Cardiac muscle cell (in vitro differentiated cells and primary cell): ENCODE measurements at regions not wholly inside any gene's neighbourhood (a gene's known extent, or its start where the extent isn't known, plus 50 kb on each side); places are given as distances from the start of the nearest gene placed in this dataset.
"Not testable (repeated sequence)": the region's sequence is repeated elsewhere in the genome, so short reads cannot be mapped to it uniquely, and the experiment has no call there.

ENCODE experiments used
- DNase-seq, 2 donors: peaks; one replicate each; pipeline versions ENCODE4 v3.0.0 to v3.0.0-alpha.2; 2010 to 2017; ENCODE audit warnings: low read depth in 1 of 2, low spot score in 1 of 2
- H3K27ac ChIP-seq: fragments of 200-600 bp; sonication (generic); 2 replicates; pipeline ENCODE4 v1.5.1; 2016
- H3K27me3 ChIP-seq: fragments of 200-600 bp; sonication (generic); 2 replicates; pipeline ENCODE4 v1.6.0; 2016; ENCODE audit warnings: control low read depth
- H3K36me3 ChIP-seq: fragments of 200-600 bp; sonication (generic); 2 replicates; pipeline ENCODE4 v1.5.1; 2016; ENCODE audit warnings: control low read depth
- H3K4me1 ChIP-seq: fragments of 200-600 bp; sonication (generic); 2 replicates; pipeline ENCODE4 v1.8.1; 2017; ENCODE audit warnings: low read depth, mild to moderate bottlenecking, mixed run types
- H3K4me3 ChIP-seq: fragments of 200-600 bp; sonication (generic); 2 replicates; pipeline ENCODE4 v1.5.1; 2016; ENCODE audit warnings: mild to moderate bottlenecking
- H3K9me3 ChIP-seq: fragments of 200-600 bp; sonication (generic); 2 replicates; pipeline ENCODE4 v1.5.1; 2017; ENCODE audit warnings: low read depth, mild to moderate bottlenecking, control low read depth
- TF ChIP-seq, protein P1 (sequence below): IDR thresholded peaks from 2 replicates; pipeline ENCODE4 v1.5.1; 2012; ENCODE audit warnings: low read depth, mild to moderate bottlenecking, low read length

DNA sequence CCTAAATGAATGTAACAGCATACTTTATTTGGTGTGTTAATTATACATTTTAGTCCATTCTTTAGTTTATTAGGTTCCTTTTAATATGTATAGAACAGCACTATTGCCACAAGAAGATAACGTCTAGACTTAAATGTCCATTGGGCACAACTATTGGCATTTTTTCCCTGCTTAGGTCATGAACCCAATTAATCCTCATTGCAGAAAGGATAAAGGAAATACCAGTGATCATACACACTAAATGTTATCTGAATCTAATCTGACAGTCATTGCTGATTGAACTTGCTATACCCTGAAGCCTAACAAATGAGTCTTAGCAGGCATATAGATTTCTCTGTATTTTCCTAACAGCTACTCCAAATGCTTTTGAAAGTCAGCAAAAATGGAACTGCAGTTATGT, 2250.0 kb upstream of the AGA start:
- H3K27ac ChIP-seq: no peak overlapping the region
- H3K27me3 ChIP-seq: no peaks in the 10 kb centered on the region
- TF ChIP-seq, protein P1, sequence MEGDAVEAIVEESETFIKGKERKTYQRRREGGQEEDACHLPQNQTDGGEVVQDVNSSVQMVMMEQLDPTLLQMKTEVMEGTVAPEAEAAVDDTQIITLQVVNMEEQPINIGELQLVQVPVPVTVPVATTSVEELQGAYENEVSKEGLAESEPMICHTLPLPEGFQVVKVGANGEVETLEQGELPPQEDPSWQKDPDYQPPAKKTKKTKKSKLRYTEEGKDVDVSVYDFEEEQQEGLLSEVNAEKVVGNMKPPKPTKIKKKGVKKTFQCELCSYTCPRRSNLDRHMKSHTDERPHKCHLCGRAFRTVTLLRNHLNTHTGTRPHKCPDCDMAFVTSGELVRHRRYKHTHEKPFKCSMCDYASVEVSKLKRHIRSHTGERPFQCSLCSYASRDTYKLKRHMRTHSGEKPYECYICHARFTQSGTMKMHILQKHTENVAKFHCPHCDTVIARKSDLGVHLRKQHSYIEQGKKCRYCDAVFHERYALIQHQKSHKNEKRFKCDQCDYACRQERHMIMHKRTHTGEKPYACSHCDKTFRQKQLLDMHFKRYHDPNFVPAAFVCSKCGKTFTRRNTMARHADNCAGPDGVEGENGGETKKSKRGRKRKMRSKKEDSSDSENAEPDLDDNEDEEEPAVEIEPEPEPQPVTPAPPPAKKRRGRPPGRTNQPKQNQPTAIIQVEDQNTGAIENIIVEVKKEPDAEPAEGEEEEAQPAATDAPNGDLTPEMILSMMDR: no peak
- no peaks in the 10 kb centered on the region for H3K4me1 ChIP-seq
- no peaks in the 10 kb centered on the region for H3K9me3 ChIP-seq
- DNase-seq: no peak
- H3K4me3 ChIP-seq: no peak overlapping the region
- H3K36me3 ChIP-seq: no peaks in the 10 kb centered on the region

DNA sequence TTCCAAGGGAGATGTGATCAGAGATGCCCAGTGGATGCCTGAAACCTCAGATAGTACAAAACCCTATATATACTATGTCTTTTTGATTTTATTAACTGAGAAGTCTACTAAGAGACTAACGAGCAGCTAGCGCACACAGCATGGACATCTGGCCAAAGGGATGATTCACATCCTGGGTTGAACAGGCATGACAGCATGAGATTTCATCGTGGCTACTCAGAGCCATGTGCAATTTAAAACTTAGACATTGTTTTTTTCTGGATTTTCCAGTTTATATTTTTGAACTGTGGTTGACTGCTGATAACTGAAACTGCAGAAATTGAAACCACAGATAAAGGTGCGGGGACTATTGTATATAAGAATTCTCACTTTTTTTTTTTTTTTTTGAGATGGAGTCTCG, 2252.9 kb upstream of the AGA start:
- H3K27ac ChIP-seq: no peak overlapping the region
- no peaks in the 10 kb centered on the region for H3K4me1 ChIP-seq
- H3K27me3 ChIP-seq: no peaks in the 10 kb centered on the region
- TF ChIP-seq, protein P1: no peak
- peak in 1 of 2 donors; percentile 0 for DNase-seq
- H3K9me3 ChIP-seq: no peaks in the 10 kb centered on the region
- H3K36me3 ChIP-seq: no peaks in the 10 kb centered on the region
- H3K4me3 ChIP-seq: no peak overlapping the region

DNA sequence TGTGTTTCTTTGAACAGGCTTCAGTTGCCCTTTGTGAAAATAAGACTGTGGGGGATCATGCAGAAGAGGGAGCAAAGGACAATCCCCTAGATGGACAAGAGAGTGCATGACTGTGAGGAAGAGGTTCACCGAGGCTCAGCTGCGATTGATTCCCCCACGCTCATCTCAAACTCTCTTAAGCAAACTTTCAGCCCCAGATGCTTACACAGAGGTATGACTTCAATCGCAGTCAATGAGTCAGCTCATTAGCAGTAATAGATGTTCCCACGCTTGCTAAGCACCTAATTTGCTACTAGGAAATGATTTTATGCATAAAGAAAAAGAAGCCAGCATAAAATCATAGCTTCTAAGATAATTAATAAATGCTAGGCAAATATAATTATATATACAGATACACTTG, 2256.1 kb upstream of the AGA start:
- TF ChIP-seq, protein P1: no peak
- no peak overlapping the region for H3K4me3 ChIP-seq
- no peak for DNase-seq

DNA sequence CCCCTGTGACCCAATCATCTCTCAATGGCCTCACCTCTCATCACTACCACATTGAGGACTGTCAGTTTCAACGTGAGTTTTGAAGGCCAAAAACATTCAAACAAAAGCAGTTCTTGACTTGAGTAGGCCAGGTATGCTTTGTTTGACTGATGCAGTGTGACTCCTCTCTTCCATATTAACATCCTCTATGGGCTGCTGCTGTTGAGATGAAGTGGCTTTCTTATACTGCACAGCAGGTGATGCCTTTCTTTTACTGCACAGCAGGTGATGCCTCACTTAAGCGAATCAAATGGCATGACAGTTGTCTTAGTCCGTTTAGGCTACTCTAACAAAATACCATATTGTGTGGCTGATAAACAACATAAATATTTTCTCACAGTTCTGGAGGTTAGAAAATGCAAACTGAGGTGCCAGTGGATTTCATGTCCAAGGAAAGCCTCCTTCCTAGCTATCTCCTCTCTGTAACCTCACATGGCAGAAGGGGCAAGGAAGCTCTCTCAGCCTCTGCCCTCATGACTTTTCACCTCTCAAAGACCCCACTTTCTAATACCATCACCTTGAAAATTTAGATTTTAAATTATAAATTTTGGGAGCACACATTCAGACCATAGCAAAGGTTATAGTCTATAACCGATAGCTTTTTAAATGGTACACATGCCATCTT, 2267.9 kb upstream of the AGA start:
- Histone ChIP-seq H3K9me3 (no peaks in the 10 kb centered on the region), H3K27me3 (no peaks in the 10 kb centered on the region), H3K4me3 (no peak overlapping the region), H3K36me3 (no peaks in the 10 kb centered on the region), H3K27ac (no peak overlapping the region), H3K4me1 (no peaks in the 10 kb centered on the region)
- TF ChIP-seq, protein P1: no peak
- no peak for DNase-seq

More for the DNA sequence above, 2256.1 kb upstream of the AGA start:
- no peaks in the 10 kb centered on the region for H3K36me3 ChIP-seq
- H3K27ac ChIP-seq: no peak overlapping the region
- H3K9me3 ChIP-seq: no peaks in the 10 kb centered on the region
- no peaks in the 10 kb centered on the region for H3K4me1 ChIP-seq
- H3K27me3 ChIP-seq: no peaks in the 10 kb centered on the region

DNA sequence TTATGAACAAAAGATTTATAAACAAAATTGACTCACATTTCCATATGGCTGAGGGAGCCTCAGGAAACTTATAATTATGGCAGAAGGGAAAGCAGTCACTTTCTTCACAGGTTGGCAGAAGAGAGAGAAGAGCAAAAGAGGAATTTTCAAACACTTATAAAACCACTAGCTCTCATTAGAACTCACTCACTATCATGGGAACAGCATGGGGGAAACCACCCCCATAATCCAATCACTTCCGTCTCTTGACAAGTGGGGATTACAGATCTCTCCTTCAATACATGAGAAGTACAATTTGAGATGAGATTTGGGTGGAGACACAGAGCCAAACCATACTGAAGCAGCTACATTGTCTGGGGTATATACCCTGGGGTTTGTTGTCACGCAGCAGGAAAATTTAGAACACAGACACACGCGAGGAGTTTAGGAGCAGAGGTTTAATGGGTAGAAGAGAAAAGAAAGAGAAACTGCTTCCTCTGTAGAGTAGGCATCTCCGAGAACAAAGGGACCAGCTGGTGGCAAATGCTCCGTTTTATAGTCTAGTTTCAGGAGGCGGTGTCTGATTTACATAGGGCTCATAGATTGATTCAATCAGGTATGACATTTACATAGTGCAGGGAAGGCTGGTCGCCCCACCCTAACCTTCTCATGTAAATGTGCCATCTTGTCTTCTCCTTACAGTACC, 2277.7 kb upstream of the AGA start:
- H3K4me1 ChIP-seq: no peaks in the 10 kb centered on the region
- no peaks in the 10 kb centered on the region for H3K9me3 ChIP-seq
- H3K27ac ChIP-seq: no peak overlapping the region
- no peak for DNase-seq
- H3K36me3 ChIP-seq: no peaks in the 10 kb centered on the region
- no peaks in the 10 kb centered on the region for H3K27me3 ChIP-seq
- H3K4me3 ChIP-seq: no peak overlapping the region
- TF ChIP-seq, protein P1: no peak

DNA sequence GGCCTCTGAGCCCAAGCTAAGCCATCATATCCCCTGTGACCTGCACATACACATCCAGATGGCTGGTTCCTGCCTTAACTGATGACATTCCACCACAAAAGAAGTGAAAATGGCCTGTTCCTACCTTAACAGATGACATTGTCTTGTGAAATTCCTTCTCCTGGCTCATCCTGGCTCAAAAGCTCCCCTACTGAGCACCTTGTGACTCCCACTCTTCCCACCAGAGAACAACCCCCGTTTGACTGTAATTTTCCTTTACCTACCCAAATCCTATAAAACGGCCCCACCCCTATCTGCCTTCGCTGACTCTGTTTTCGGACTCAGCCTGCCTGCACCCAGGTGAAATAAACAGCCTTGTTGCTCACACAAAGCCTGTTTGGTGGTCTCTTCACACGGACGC, 2284.3 kb upstream of the AGA start:
- not testable (repeated sequence) for H3K36me3 ChIP-seq, H3K4me3 ChIP-seq, H3K4me1 ChIP-seq, H3K9me3 ChIP-seq, H3K27me3 ChIP-seq, H3K27ac ChIP-seq, DNase-seq
